ENCODE measurements at regions not wholly inside any gene's neighbourhood (a gene's known extent, or its start where the extent isn't known, plus 50 kb on each side); places are given as distances from the start of the nearest gene placed in this dataset.
A peak's percentile ranks its signal among the peaks of the same experiment; 100 is the strongest.

DNA sequence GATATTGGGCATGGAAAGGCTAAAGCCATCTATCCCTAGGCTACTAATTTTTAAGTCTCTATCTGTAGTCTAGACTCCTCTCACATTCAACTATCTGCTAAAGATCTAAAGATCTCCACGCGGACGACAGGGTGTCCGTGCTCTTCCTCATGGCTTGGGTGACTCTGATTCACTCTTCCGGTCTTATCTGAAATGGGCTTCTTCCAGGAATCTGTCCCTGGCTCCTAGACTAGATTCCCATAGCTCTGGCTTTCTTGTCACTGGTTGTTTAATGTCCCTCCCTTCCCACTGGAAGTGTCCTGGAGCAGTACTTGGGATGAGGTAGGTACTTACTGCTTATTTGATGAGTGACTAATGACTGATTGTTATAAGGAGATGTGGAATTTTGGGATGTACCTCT is 62.0 kb upstream of the PODXL start:
- H3K27ac Mint-ChIP-seq (ENCODE audit: unreplicated experiment), result no peak overlapping the region
- H3K4me1 Mint-ChIP-seq, result peaks cover 12% of the 10 kb centered on the region
- H3K9me3 Mint-ChIP-seq, result no peaks in the 10 kb centered on the region
- H3K27me3 Mint-ChIP-seq (ENCODE audit: low read depth), result peaks cover 88% of the 10 kb centered on the region
- DNase-seq (ENCODE audit: low read depth, low spot score), result no peak
- no peaks in the 10 kb centered on the region for H3K36me3 Mint-ChIP-seq (ENCODE audit: low read depth)
- no peak overlapping the region for H3K4me3 Mint-ChIP-seq
- TF ChIP-seq, protein P1, sequence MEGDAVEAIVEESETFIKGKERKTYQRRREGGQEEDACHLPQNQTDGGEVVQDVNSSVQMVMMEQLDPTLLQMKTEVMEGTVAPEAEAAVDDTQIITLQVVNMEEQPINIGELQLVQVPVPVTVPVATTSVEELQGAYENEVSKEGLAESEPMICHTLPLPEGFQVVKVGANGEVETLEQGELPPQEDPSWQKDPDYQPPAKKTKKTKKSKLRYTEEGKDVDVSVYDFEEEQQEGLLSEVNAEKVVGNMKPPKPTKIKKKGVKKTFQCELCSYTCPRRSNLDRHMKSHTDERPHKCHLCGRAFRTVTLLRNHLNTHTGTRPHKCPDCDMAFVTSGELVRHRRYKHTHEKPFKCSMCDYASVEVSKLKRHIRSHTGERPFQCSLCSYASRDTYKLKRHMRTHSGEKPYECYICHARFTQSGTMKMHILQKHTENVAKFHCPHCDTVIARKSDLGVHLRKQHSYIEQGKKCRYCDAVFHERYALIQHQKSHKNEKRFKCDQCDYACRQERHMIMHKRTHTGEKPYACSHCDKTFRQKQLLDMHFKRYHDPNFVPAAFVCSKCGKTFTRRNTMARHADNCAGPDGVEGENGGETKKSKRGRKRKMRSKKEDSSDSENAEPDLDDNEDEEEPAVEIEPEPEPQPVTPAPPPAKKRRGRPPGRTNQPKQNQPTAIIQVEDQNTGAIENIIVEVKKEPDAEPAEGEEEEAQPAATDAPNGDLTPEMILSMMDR (conservative IDR thresholded peaks at IDR 0.05), result no peak

DNA sequence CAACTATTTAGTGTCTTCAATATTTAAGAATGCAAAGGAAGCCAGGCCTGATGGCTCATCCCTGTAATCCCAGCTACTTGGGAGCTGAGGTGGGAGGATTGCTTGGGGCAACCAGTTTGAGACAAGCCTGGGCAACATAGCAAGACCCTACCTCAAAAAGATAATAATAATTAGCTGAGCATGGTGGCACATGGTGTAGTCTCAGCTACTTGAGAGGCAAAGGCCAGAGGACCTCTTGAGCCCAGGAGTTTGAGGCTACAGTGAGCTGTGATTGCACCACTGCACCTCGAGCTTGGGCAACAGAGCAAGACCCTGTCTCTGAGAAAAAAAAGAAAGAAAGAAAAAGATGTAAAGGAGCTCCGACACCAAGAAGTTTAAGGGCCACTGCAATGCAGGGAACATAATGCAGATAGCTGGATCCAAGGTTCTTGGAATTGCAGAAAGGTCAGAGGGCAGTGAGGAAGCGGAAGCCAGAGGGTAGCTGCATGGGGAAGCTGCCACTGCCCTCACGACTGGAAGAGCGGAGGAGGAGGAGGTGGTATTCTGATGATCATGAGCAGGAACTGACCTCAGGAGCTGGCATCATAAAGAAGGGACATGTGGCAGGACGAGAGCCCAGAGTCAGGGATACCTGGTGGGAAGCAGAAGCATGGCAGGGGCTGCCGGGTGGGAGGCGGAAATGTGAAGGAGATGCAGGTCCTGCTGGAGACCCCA is 60.2 kb upstream of the PODXL start:
- no peaks in the 10 kb centered on the region for H3K9me3 Mint-ChIP-seq
- H3K4me1 Mint-ChIP-seq, result peaks cover 12% of the 10 kb centered on the region
- no peak overlapping the region for H3K27ac Mint-ChIP-seq (ENCODE audit: unreplicated experiment)
- H3K27me3 Mint-ChIP-seq (ENCODE audit: low read depth), result peaks cover 87% of the 10 kb centered on the region
- H3K4me3 Mint-ChIP-seq, result no peak overlapping the region
- no peaks in the 10 kb centered on the region for H3K36me3 Mint-ChIP-seq (ENCODE audit: low read depth)
- DNase-seq (ENCODE audit: low read depth, low spot score), result no peak
- TF ChIP-seq, protein P1 (conservative IDR thresholded peaks at IDR 0.05), result no peak

DNA sequence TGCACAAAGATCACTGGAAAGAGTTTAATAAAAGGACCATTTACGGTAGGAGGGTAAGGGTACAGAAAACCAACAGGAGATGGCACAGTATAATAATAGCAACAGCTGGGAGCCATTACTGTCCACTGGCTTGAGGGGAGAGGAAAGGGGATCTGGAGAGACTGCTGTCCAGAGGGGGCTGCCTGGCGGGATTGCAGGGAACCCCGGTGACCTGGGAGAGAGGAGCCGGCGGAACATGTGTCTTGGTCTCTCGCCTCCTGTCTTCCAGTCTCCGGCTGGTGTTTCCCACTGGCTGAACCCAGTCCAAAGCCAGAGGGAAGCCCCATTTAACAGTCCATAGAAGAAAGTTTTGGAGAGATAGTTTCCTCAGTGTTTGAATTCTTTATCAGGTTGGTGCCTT is 57.5 kb upstream of the PODXL start:
- DNase-seq (ENCODE audit: low read depth, low spot score), result no peak
- no peaks in the 10 kb centered on the region for H3K4me1 Mint-ChIP-seq
- peaks cover 86% of the 10 kb centered on the region for H3K27me3 Mint-ChIP-seq (ENCODE audit: low read depth)
- H3K9me3 Mint-ChIP-seq, result no peaks in the 10 kb centered on the region
- H3K27ac Mint-ChIP-seq (ENCODE audit: unreplicated experiment), result no peak overlapping the region
- TF ChIP-seq, protein P1 (conservative IDR thresholded peaks at IDR 0.05), result no peak
- no peak overlapping the region for H3K4me3 Mint-ChIP-seq
- no peaks in the 10 kb centered on the region for H3K36me3 Mint-ChIP-seq (ENCODE audit: low read depth)

DNA sequence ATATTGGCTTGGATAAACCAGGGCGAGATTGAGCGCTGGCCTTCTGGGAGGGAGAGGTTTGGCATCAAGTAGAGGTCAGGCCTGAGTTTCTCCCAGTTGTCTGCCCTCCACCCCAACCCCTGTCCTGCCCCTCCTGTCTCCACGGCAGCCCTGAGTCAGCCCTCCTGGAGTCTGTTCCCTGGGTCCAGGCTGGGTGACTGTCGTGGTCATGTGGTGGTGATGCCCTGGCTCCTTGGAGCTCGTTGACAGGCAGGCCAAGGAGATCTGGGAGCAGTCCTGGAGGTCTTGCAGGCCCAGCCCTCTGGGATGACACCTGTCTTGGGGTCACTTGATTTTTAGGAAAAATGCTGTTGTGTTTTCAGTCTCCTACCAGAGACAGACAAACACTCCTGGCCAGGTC is 53.6 kb upstream of the PODXL start:
- Mint-ChIP-seq H3K4me1 (peaks cover 33% of the 10 kb centered on the region), H3K36me3 (ENCODE audit: low read depth) (no peaks in the 10 kb centered on the region), H3K4me3 (no peak overlapping the region), H3K27me3 (ENCODE audit: low read depth) (peaks cover 87% of the 10 kb centered on the region), H3K9me3 (no peaks in the 10 kb centered on the region), H3K27ac (ENCODE audit: unreplicated experiment) (no peak overlapping the region)
- TF ChIP-seq, protein P1 (conservative IDR thresholded peaks at IDR 0.05), result no peak
- DNase-seq (ENCODE audit: low read depth, low spot score), result no peak

DNA sequence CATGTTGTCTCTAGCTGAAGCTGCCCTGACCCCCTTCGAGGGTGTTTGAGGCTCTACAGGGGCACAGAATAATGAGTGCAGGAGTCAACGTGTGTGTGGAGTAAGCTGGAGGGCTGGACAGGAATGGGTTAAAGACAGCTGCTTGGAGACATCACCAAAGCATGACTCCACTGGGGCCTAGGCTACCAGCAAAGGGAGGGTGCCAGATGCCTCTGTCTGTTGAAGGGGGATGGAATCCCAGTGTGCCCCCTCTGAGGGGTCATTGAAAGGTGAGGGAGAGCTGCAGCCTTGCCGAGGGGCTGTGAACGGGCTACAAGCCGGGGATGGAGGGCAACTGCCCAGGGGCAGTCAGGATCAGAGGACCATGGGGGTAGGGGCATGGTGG is 51.7 kb upstream of the PODXL start:
- H3K27me3 Mint-ChIP-seq (ENCODE audit: low read depth), result peaks cover 89% of the 10 kb centered on the region
- H3K9me3 Mint-ChIP-seq, result no peaks in the 10 kb centered on the region
- no peak overlapping the region for H3K27ac Mint-ChIP-seq (ENCODE audit: unreplicated experiment)
- TF ChIP-seq, protein P1 (conservative IDR thresholded peaks at IDR 0.05), result no peak
- no peak overlapping the region for H3K4me3 Mint-ChIP-seq
- H3K36me3 Mint-ChIP-seq (ENCODE audit: low read depth), result no peaks in the 10 kb centered on the region
- peaks cover 43% of the 10 kb centered on the region for H3K4me1 Mint-ChIP-seq
- DNase-seq (ENCODE audit: low read depth, low spot score), result peak; percentile 24

Measured in neural crest cell (in vitro differentiated cells).